ENCODE measurements at regions not wholly inside any gene's neighbourhood (a gene's known extent, or its start where the extent isn't known, plus 50 kb on each side); places are given as distances from the start of the nearest gene placed in this dataset.

DNA sequence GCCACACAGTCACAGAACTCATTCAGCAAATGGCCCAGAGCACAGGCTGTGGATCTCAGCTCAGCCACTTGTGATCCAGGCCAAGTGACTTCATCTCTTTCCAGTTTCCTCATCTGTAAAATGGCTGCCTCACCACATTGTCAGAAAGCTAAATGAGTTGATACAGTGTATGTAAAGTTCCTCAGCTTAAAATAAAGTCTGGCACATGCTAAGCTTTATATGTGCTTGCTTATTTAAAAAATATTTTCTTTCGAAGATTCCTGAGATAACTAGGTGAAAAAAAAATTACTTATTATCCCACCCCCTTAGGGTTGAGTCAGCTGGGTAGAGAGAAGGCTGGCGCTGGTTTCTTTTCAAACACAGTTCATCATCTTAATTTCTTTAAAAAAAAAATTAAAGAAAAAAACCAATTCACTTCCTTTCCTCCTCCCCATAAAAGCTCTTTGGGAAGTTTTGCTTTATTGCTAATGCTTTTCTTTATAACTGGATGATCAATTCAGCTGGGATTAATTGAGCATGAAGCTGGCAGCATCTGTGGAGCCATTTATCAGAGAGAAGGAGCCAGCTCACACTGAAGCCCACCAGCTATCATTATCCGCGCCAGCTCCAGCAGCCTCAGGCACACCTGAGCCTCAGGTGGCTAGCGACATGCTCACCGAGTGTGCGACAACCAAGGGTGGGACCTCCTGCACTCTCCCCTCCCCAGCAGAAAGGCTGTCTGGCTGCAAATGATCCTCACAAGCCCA, 354.9 kb downstream of the FOXO1 start:
- intact Hi-C loops (cut with DNase I): loop anchor here in 1 of 2 donors (5.0 kb wide), 1 partner anchor 119 kb away; no protein-coding TSS in a partner anchor
- no peak for ATAC-seq
- no peak for DNase-seq

DNA sequence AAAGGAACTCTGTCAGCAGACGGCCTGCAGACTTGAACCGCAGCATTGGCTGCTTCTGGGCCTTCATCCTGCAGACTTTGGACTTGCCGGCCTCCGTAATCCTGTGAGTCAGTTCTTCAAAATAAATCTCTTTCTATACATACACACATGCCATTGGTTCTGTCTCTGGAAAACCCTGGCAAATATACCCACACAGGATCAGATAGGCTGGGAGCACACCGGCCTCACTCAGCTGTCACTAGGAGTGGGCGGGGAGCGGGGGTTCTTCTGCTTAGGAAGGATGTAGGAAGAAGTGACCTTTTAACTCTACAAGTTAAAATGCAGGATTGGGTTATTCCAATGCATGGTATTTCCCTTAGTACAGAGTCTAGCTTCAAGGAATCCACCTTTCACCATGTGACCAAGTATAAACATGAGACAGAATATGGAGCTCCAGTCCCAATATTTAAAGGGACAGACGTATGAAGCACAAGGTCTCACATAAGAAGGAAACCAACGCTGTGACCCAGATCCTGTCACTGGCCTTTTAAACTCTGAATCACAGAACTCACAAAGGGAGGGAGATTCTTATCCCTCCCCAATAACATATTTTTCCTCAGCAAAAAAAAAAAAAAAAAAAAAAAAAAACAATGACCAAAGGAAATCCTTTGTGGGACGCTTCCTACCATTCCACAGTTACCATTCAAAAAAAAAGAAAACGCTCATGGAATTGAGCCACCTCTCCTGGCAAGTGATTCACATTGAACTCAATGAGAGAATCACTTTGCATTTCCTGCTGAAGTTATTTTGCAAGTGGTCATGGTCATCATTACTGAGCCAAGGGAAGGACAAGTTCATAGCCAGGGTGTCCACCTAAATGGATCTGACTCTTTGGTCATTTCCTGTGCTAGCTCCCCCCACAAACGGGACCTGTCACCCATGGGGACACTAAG, 352.9 kb downstream of the FOXO1 start:
- DNase-seq (no peak), ATAC-seq (peak; percentile 56 to 64)
- intact Hi-C loops (cut with DNase I): loop anchor here in 1 of 2 donors (5.0 kb wide), 1 partner anchor 121 kb away; no protein-coding TSS in a partner anchor

DNA sequence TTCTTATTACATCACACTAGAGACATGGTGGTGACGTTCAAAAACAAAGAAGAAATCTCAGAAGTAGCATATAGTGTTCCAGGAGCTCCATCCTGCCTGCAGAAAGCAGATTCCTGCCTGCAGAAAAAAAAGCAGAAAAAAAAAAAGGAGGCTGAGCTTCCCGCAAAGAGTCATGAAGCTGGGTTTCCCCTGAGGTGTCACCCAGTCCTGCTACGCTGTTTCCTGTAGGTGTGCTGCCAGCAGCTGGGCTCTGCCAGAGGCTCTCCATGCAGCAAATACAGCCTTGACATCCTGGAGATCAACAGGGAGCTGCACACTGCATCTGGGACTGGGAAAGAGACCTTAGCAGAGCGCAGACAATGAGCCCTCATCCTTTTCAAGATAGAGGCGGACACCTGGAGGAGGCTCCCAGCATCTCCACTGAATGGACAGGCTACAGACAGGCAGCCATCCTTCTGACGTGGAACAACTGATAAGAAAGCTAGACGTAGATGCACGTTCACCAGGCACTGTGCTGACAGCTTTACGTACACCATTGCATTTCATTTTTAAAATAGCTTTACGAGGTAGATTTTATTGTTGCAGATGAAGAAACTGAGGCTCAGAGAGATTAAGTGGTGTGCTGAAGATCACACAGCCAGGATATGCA, 350.9 kb downstream of the FOXO1 start:
- ATAC-seq (peak; percentile 44 to 56), DNase-seq (peak; percentile 33)
- intact Hi-C loops (cut with DNase I): no loop called here

DNA sequence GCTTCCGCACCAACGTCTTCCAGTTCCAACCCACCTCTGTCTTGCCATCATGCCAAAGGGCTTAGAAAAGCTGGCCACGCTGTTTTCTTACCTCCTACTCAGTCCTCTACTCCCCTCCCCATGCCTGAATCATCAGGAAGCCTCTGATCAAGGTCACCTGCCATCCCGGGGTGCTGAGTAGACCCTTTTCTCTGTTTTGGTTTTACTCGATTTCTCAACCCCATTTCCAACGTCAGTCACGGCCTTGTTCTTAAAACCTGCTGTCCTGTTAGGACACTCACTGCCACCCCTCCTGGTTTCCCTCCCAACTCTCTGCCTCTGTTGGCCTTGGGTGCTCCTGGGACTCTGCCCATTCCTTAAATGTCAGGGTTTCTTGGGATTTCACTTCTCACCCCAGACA, 350.1 kb downstream of the FOXO1 start:
- no peak for ATAC-seq
- no peak for DNase-seq
- intact Hi-C loops (cut with DNase I): no loop called here

DNA sequence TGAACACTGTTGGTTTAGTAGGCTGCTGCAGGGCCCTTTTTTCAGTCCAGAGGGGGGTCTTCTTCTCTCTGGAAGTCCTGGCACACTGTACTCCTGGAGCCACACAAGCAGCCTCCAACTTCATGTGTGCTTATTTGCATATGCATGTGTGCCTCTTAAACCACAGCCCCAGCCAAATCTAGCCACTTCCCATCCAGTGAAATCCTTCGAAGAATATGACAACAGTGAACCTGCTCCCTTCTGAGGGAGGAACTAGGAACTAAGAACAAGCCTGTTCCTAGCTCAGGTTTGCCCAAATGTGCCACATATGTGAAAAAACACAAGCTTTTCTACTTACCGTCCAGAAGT, 348.5 kb downstream of the FOXO1 start:
- ATAC-seq (no peak), DNase-seq (no peak)
- intact Hi-C loops (cut with DNase I): no loop called here

DNA sequence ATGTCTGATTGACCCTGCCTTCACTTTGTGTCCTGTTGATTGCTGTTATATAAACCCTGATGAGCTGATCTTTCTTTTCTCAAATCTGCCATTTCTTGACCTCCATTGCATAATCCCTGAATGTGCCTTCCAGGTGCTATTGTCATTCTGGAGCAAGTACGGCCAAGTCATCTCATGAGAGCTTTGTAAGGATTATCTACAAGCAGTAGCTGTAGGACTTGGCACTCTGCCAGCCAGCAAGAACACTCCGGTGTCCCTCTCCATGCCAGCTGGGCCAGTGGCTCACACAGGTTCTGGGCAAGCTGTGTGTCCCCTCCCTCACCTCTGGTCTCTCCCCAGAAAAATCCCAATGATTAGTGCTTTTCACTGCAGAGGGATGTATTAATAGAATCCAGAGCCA, 348.1 kb downstream of the FOXO1 start:
- intact Hi-C loops (cut with DNase I): no loop called here
- peak; percentile 76 for DNase-seq
- ATAC-seq: peak; percentile 42 to 48

DNA sequence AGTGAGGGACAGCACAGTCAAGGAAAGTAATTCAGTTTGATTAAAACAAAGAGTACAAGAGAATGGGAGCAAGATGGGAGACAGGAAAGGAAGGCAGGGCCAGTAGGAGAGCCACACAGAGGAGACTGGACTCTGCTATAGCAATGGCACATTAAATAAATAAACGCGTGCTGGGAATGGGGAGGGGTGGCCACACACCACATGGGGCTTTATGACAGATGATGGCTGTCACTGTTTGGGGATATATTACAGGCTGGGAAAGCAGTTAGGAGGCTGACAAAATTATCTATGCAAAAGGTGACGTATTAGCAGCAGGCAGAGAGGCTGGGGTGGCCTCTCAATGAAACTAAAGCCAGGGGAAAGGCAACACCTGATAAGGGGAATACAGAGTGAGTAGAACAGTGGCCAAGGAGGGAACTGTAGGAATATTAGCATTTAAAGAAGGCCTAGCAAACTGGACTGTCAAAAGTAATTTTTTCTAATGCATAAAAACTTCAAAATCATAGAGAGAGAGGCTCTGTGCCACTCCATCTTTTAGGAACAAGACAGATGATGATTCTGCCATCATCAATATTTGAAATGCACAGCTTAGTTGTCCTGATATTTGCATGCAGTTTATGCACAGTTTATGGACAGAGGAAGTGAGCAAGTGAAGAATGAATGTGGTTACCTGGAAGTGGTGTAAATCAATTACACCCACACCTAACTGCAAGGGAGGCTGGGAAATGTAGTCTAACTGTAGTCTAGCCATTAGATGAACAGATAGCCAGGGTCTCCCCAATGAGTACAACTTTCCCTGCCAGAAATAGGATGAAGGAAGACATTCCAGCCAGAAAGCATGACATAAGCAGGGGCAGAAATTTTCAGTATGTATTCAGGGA, 346.5 kb downstream of the FOXO1 start:
- intact Hi-C loops (cut with DNase I): no loop called here

DNA sequence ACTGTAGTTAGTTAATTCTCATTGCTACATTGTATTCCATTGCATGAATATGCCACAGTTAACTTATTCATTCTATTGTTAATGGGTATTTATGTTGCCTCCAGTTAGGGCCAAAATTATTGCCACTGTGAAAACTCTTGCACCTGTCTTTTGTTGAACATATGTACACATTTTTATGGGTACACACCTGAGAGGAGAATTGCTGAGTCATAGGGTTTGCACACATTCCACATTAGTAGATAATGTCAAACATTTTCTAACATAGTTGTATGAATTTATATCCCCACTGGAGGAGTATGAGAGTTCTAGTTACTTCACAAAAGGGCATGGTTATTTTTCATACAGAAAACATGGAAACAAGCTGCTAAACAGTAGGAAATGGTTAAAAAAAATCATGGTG, 338.4 kb downstream of the FOXO1 start:
- no peak for ATAC-seq
- intact Hi-C loops (cut with DNase I): no loop called here

More for the DNA sequence above, 346.5 kb downstream of the FOXO1 start:
- ATAC-seq (no peak), DNase-seq (no peak)

DNA sequence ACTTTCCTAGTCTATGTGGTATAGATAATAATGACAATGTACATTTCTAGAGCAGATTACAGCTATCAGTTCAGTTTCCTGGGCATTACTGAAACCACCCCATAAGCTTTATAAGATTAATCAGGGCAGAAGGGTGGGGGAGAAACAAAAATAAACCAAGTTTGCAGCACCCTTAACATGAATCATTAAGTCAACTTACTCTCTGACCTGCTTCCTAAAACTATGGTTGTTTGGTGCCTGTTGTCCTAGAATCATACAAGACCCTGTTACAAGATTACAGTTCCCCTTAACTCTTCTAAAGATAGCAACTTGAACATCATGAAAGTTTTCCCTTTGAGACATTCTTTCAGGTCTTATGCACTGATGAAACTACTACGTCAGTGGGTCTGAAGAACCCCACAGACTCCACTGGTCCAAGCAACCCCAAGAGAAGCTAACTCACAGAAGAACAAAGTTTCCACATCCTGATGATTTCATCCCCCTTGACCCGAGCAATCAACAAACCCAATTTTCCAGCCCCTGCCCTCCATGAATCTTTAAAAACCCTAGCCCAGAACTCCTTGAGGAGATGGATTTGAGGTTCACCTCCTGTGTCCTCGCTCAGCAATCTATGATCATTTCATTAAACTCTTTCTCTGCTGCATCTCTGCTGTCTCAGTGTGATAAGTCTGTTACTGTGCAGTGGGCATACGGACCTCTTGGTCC, 336.5 kb downstream of the FOXO1 start:
- intact Hi-C loops (cut with DNase I): no loop called here
- DNase-seq (no peak), ATAC-seq (peak in 1 of 2 donors; percentile 37)

More for the DNA sequence above, 338.4 kb downstream of the FOXO1 start:
- no peak for DNase-seq

DNA sequence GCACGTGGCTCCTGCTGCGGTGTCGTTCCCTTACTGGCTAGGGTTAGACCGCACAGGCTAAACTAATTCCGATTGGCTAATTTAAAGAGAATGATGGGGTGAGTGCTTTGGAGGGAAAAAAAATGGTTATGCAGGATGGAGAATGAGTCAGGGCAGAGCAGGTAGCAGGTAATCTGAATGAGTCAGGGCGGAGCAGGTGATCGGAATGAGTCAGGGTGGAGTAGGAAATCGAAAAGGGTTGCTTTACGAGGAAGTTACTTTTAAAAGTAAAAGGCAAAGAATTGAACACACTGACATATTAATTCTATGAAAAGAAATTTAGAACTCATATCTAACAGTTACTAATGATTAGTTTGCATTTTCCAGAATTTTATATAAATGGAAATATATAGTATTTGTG, 335.5 kb downstream of the FOXO1 start:
- intact Hi-C loops (cut with DNase I): no loop called here
- no peak for ATAC-seq
- no peak for DNase-seq

DNA sequence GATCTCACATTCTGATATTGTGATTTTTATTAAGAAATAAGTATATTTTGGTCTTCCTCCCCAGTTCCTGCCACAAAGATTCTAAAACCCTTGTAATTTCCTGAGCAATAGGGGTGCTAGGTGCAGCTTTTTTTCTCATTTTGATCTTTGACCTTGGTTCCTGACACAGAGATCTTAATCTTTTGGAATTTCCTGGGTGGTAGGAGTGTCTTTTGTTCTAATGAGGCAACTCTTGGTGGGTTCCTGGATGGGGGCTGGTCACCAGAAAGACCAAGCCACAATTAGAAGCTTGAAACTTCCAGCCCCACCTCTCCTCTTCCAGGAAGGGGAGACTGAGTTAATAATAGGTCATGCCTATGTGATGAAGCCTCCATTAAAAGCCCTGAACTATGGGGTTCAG, 334.6 kb downstream of the FOXO1 start:
- ATAC-seq (no peak), DNase-seq (no peak)
- intact Hi-C loops (cut with DNase I): no loop called here

DNA sequence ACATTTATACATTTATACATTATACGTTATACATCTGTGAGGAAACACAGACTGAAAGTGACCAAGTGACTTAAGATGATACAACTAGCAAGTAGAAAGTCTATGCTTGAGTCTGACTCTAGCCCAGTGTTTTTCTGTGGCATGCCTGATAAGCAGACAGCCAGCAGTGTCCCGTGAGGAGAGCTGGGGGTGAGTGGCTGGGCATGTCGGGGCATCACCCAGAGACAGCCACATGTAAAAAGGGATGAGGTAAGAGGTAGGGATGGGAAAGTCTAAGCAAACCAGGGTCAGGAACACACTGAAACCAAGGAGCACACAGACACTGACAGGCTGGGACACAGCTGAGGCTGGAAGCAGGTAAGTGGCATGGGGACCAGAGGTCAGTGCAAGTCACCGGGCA, 333.2 kb downstream of the FOXO1 start:
- DNase-seq: no peak
- peak; percentile 14 to 41 for ATAC-seq
- intact Hi-C loops (cut with DNase I): no loop called here

DNA sequence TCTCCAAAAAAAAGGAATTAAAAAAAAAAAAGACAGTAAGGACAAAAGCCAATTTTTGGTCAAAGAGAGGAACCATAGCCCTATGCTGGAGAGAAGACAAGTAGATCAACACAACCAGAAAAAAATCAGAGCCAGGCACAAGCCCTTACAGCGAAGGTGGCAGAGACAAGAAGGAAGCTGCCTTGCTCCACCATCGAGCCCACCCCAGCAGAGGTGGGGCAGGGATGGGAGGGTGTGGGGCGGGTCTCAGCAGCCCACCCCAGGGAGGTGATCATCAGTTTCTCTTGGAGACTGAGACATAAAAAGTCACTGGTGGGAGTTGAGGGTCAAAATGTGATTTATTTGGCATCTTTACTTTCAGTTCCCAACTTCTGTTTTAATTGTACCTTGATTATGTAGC, 332.4 kb downstream of the FOXO1 start:
- ATAC-seq (no peak), DNase-seq (no peak)
- intact Hi-C loops (cut with DNase I): no loop called here

DNA sequence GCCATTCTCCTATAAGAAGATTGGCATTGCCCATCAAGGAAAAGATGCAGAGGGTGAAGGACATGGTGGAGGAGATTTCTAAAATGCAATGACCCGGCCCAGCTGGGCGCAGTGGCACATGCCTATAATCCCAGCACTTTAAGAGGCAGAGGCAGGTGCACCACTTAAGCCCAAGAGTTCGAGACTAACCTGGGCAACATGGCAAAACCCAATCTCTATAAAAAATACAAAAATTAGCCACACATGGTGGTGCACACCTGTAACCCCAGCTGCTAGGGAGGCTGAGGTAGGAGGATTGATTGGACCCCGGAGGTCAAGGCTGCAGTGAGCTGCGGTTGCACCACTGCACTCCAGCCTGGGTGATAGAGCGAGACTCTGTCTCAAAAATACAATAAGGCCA, 331.8 kb downstream of the FOXO1 start:
- DNase-seq: no peak
- ATAC-seq: no peak
- intact Hi-C loops (cut with DNase I): no loop called here

DNA sequence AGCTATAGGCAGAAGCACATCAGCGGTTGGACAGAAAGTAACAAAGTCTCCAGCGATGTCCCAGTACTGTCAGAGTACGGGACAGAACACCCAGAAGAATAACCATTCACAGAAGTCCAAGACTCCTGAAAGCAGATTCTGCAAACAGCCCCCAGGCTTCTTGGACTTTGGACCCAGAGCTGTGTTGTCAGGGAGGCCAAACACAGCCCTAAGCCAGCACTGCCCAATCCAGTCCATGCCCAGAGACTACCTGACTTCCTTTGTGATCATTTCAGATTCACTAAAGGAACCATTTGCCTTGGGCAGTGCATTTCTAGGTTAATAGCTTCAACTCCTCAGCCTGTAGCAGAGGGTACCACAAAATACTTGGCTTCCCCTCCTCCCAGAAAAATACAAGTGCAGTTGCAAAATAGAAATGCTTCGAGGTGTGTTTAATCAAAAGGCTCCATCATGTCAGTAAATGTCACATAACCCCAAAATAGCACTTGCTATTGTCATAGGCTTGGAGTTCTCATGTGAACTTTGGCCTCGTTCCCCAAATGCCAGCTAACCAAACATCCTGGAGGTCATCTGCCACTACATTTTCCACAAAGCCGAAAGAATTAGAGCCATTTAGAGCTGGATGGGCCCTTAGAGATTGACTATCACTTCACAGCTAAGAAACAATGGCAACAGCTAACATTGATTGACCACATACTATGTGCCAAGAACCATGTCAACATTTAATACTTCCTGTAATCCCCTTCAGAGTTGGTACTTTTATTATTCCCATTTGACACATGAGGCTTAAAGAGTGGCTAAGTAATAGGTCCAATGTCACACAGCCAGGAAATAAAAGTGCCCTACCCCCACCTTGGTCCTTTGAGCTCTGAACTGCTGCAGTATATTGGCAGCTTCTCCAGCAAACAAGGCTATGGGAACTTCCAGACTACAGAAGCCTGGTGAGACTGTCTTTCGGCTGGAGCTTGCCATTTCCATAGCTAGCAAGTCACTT, 329.9 kb downstream of the FOXO1 start:
- DNase-seq (no peak), ATAC-seq (no peak)
- intact Hi-C loops (cut with DNase I): no loop called here

DNA sequence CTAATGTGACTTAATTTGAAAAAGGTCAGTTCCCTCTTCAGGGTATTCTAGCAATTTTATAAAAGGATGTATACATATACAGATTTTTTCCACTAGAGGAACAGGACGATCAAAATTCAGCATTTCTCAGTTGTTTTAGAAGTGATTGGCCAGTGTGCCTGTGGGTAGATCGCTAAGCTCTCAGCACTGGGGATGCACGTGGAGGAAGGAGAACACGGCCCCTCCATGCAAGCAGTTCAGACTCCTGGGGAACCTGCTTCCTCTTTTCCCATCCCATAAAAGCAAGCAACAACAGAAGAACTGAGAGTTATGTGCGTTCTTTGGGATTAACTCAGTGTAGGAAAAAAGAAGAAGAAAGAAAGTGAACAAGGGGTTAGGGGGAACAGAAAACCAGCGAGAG, 328.8 kb downstream of the FOXO1 start:
- intact Hi-C loops (cut with DNase I): no loop called here
- DNase-seq: no peak
- no peak for ATAC-seq

DNA sequence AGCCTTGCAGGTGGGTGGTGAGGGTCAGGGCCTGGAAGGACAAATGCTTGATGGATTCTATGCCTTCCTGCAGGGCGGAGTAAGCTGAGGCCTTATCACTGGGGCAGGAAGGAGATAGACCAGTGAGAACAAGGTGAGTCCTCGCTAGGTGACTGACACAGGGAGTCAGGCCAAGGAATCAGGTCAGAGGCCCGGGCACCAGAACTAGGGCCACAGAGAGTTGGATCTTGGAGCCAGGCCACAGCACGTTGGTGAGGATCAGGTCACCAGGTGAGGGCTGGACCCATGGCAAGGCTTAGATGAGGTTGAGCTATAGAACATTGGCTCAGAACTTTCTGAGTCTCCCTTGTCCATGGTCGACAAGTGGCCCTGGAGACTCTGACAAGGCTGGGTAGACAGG, 328.2 kb downstream of the FOXO1 start:
- ATAC-seq (no peak), DNase-seq (no peak)
- intact Hi-C loops (cut with DNase I): no loop called here

All from left cardiac atrium (tissue), 4 donors.